ENCODE measurements at regions not wholly inside any gene's neighbourhood (a gene's known extent, or its start where the extent isn't known, plus 50 kb on each side); places are given as distances from the start of the nearest gene placed in this dataset.

GRCh38 chr13:67474115-67474514 is 244.0 kb upstream of the PCDH9 start:
- no peak for TF ChIP-seq TCF12 (IDR thresholded peaks at IDR 0.05; ENCODE audit: low read depth)
- TF ChIP-seq NFIC (IDR thresholded peaks at IDR 0.05) = no peak
- no peak for TF ChIP-seq TAF1 (IDR thresholded peaks at IDR 0.05; ENCODE audit: low read depth)
- no peak for TF ChIP-seq RAD21 (IDR thresholded peaks at IDR 0.05; ENCODE audit: low read depth)
- TF ChIP-seq YY1 (IDR thresholded peaks at IDR 0.05; ENCODE audit: low read depth) = no peak
- no peak for TF ChIP-seq CREB1 (IDR thresholded peaks at IDR 0.05; ENCODE audit: low read depth)
- TF ChIP-seq EGR1 (IDR thresholded peaks at IDR 0.05) = no peak
- no peak for TF ChIP-seq MAX (IDR thresholded peaks at IDR 0.05)
- TF ChIP-seq CEBPB (IDR thresholded peaks at IDR 0.05) = no peak
- no peak for TF ChIP-seq EP300 (IDR thresholded peaks at IDR 0.05; ENCODE audit: borderline replicate concordance)
- no peak for TF ChIP-seq ZBTB7A (IDR thresholded peaks at IDR 0.05; ENCODE audit: low read depth)
- TF ChIP-seq REST (IDR thresholded peaks at IDR 0.05; ENCODE audit: low read depth) = no peak
- TF ChIP-seq TEAD4 (IDR thresholded peaks at IDR 0.05) = no peak
- no peak for TF ChIP-seq FOXM1 (IDR thresholded peaks at IDR 0.05; ENCODE audit: borderline replicate concordance, low read depth)
- no peak for TF ChIP-seq USF1 (IDR thresholded peaks at IDR 0.05)

- TF ChIP-seq REST (IDR thresholded peaks at IDR 0.05; ENCODE audit: low read depth) = no peak
Measured at GRCh38 chr13:67469623-67470022, 239.5 kb upstream of the PCDH9 start.

- TF ChIP-seq TAF1 (IDR thresholded peaks at IDR 0.05; ENCODE audit: low read depth) (no peak), TEAD4 (IDR thresholded peaks at IDR 0.05) (no peak), CEBPB (IDR thresholded peaks at IDR 0.05) (no peak), MAX (IDR thresholded peaks at IDR 0.05) (no peak), ZBTB7A (IDR thresholded peaks at IDR 0.05; ENCODE audit: low read depth) (no peak), YY1 (IDR thresholded peaks at IDR 0.05; ENCODE audit: low read depth) (no peak), REST (IDR thresholded peaks at IDR 0.05; ENCODE audit: low read depth) (no peak), CREB1 (IDR thresholded peaks at IDR 0.05; ENCODE audit: low read depth) (no peak), EP300 (IDR thresholded peaks at IDR 0.05; ENCODE audit: borderline replicate concordance) (no peak), FOXM1 (IDR thresholded peaks at IDR 0.05; ENCODE audit: borderline replicate concordance, low read depth) (no peak), TCF12 (IDR thresholded peaks at IDR 0.05; ENCODE audit: low read depth) (no peak), EGR1 (IDR thresholded peaks at IDR 0.05) (no peak), USF1 (IDR thresholded peaks at IDR 0.05) (no peak), RAD21 (IDR thresholded peaks at IDR 0.05; ENCODE audit: low read depth) (no peak), NFIC (IDR thresholded peaks at IDR 0.05) (no peak)
Measured at GRCh38 chr13:67466569-67466968, 236.4 kb upstream of the PCDH9 start.

GRCh38 chr13:67464154-67464553 is 234.0 kb upstream of the PCDH9 start:
- TF ChIP-seq CREB1 (IDR thresholded peaks at IDR 0.05; ENCODE audit: low read depth) = no peak
- TF ChIP-seq TEAD4 (IDR thresholded peaks at IDR 0.05) = no peak
- TF ChIP-seq CEBPB (IDR thresholded peaks at IDR 0.05) = no peak
- TF ChIP-seq NFIC (IDR thresholded peaks at IDR 0.05) = no peak
- no peak for TF ChIP-seq TCF12 (IDR thresholded peaks at IDR 0.05; ENCODE audit: low read depth)
- TF ChIP-seq ZBTB7A (IDR thresholded peaks at IDR 0.05; ENCODE audit: low read depth) = no peak
- no peak for TF ChIP-seq EGR1 (IDR thresholded peaks at IDR 0.05)
- no peak for TF ChIP-seq FOXM1 (IDR thresholded peaks at IDR 0.05; ENCODE audit: borderline replicate concordance, low read depth)
- TF ChIP-seq EP300 (IDR thresholded peaks at IDR 0.05; ENCODE audit: borderline replicate concordance) = no peak
- TF ChIP-seq REST (IDR thresholded peaks at IDR 0.05; ENCODE audit: low read depth) = no peak
- no peak for TF ChIP-seq YY1 (IDR thresholded peaks at IDR 0.05; ENCODE audit: low read depth)
- TF ChIP-seq USF1 (IDR thresholded peaks at IDR 0.05) = no peak
- no peak for TF ChIP-seq MAX (IDR thresholded peaks at IDR 0.05)
- no peak for TF ChIP-seq TAF1 (IDR thresholded peaks at IDR 0.05; ENCODE audit: low read depth)
- no peak for TF ChIP-seq RAD21 (IDR thresholded peaks at IDR 0.05; ENCODE audit: low read depth)
